H1 (cell line): ENCODE measurements at regions not wholly inside any gene's neighbourhood (a gene's known extent, or its start where the extent isn't known, plus 50 kb on each side); places are given as distances from the start of the nearest gene placed in this dataset.

Experiments
- CTCF ChIA-PET: fragments of 300-600 bp; sonication (Branson Sonifier 250); formaldehyde crosslinking; loops from one replicate; lab custom pipeline; 2021; ENCODE audit not compliant: partially characterized antibody; lab: Charles Lee
- POLR2A ChIA-PET: fragments of 300-600 bp; sonication (Branson Sonifier 250); formaldehyde crosslinking; loops from one replicate; lab custom pipeline; 2021; ENCODE audit warnings: inconsistent platforms; ENCODE audit not compliant: partially characterized antibody; lab: Charles Lee
- DNase-seq, 2 experiments: peaks; one replicate each; pipeline versions ENCODE4 v3.0.0 to v3.0.0-alpha.2; 2010 to 2022; ENCODE audit warnings: low spot score in 2 of 2, low read depth in 1 of 2, mixed read lengths in 1 of 2
- FAIRE-seq: peaks from 2 replicates; lab custom pipeline; 2011; peaks lifted over from hg19 to GRCh38; lab: Jason Lieb, UNC
- H2AFZ ChIP-seq: 2 replicates; pipeline ENCODE4 v1.8.1; 2012; ENCODE audit warnings: low read length, inconsistent platforms
- H2AK5ac ChIP-seq: 2 replicates; pipeline ENCODE4 v1.6.1; 2013; ENCODE audit warnings: low read depth, low read length
- H2BK120ac ChIP-seq: replicated peaks from 2 replicates; pipeline ENCODE3; 2013; ENCODE audit warnings: low read depth, low read length, inconsistent platforms
- H2BK12ac ChIP-seq: 2 replicates; pipeline ENCODE4 v1.6.1; 2013; ENCODE audit warnings: low read depth, low read length
- H2BK15ac ChIP-seq: 2 replicates; pipeline ENCODE4 v1.6.1; 2013; ENCODE audit warnings: low read length
- H2BK20ac ChIP-seq: 2 replicates; pipeline ENCODE4 v1.6.1; 2013; ENCODE audit warnings: low read length
- H2BK5ac ChIP-seq: 2 replicates; pipeline ENCODE4 v1.6.1; 2013; ENCODE audit warnings: low read depth, low read length
- H3K14ac ChIP-seq: 2 replicates; pipeline ENCODE4 v1.6.1; 2013; ENCODE audit warnings: inconsistent platforms; ENCODE audit not compliant: insufficient read length
- H3K18ac ChIP-seq: 2 replicates; pipeline ENCODE4 v1.6.1; 2013; ENCODE audit warnings: low read length; ENCODE audit errors: extremely low read depth
- H3K23ac ChIP-seq: 2 replicates; pipeline ENCODE4 v1.6.1; 2013; ENCODE audit warnings: inconsistent platforms; ENCODE audit not compliant: insufficient read length
- H3K23me2 ChIP-seq: 2 replicates; pipeline ENCODE4 v1.6.1; 2013; ENCODE audit warnings: low read depth, low read length
- H3K27ac ChIP-seq: 2 replicates; pipeline ENCODE4 v1.6.1; 2011; ENCODE audit warnings: low read depth, low read length, inconsistent platforms
- H3K27me3 ChIP-seq, 4 experiments: replicated peaks in 1 of 4; 1 replicate in 1 of 4; 2 replicates in 3 of 4; pipeline versions ENCODE4 v1.6.1 to v1.8.1; 2011 to 2013; ENCODE audit warnings: low read length in 3 of 4, mild to moderate bottlenecking in 3 of 4, inconsistent platforms in 2 of 4, mixed read lengths in 2 of 4, moderate library complexity in 1 of 4; ENCODE audit not compliant: control insufficient read depth in 3 of 4, insufficient read depth in 3 of 4; ENCODE audit errors: extremely low read depth in 1 of 4
- H3K36me3 ChIP-seq, 4 experiments: 2 replicates each; pipeline versions ENCODE4 v1.6.1 to v1.8.1; 2011 to 2013; ENCODE audit warnings: mild to moderate bottlenecking in 4 of 4, low read length in 3 of 4, moderate library complexity in 2 of 4, control low read depth in 1 of 4, inconsistent platforms in 1 of 4; ENCODE audit not compliant: insufficient read depth in 4 of 4, control insufficient read depth in 2 of 4
- H3K4ac ChIP-seq: replicated peaks from 2 replicates; pipeline ENCODE3; 2013; ENCODE audit warnings: low read length, low read depth, mixed read lengths, inconsistent platforms; ENCODE audit not compliant: insufficient read length
- H3K4me1 ChIP-seq, 4 experiments: replicated peaks in 1 of 4; 1 replicate in 1 of 4; 2 replicates in 3 of 4; pipeline versions ENCODE4 v1.6.1 to v1.8.1; 2011 to 2013; ENCODE audit warnings: low read length in 3 of 4, inconsistent platforms in 2 of 4, mixed read lengths in 1 of 4; ENCODE audit not compliant: insufficient read depth in 4 of 4, control insufficient read depth in 3 of 4
- H3K4me2 ChIP-seq, 2 experiments: 2 replicates each; pipeline versions ENCODE4 v1.6.1 to v1.8.1; 2011 to 2013; ENCODE audit warnings: low read depth in 2 of 2, low read length in 2 of 2, control low read depth in 1 of 2, inconsistent platforms in 1 of 2, mild to moderate bottlenecking in 1 of 2; ENCODE audit not compliant: insufficient read depth in 1 of 2
- H3K4me3 ChIP-seq, 4 experiments: fragments of 200-600, 300-600 bp in 1 of 4; sonication (generic), shearing (Covaris generic), sonication (Bioruptor Twin) in 1 of 4; 2 replicates each; pipeline versions ENCODE4 v1.5.1 to v1.8.1; 2011 to 2016; ENCODE audit warnings: low read length in 4 of 4, low read depth in 3 of 4, control low read depth in 2 of 4, inconsistent platforms in 2 of 4, mild to moderate bottlenecking in 2 of 4, mixed read lengths in 1 of 4, moderate library complexity in 1 of 4; ENCODE audit not compliant: insufficient read depth in 2 of 4; ENCODE audit errors: extremely low read depth in 1 of 4
- H3K56ac ChIP-seq: replicated peaks from 2 replicates; pipeline ENCODE3; 2013; ENCODE audit warnings: low read depth, mild to moderate bottlenecking, mixed read lengths, low read length, inconsistent platforms; ENCODE audit not compliant: insufficient read length
- H3K79me1 ChIP-seq: 2 replicates; pipeline ENCODE4 v1.6.1; 2013; ENCODE audit warnings: low read depth, low read length, control low read depth
- H3K79me2 ChIP-seq, 2 experiments: 2 replicates each; pipeline versions ENCODE4 v1.6.1 to v1.8.1; 2012 to 2013; ENCODE audit warnings: low read length in 2 of 2, mild to moderate bottlenecking in 2 of 2, inconsistent platforms in 1 of 2; ENCODE audit not compliant: insufficient read depth in 2 of 2, control insufficient read depth in 1 of 2
- H3K9ac ChIP-seq, 4 experiments: replicated peaks in 1 of 4; 1 replicate in 1 of 4; 2 replicates in 3 of 4; pipeline versions ENCODE4 v1.6.1 to v1.8.1; 2011 to 2013; ENCODE audit warnings: low read depth in 3 of 4, low read length in 3 of 4, control low read depth in 2 of 4, mild to moderate bottlenecking in 2 of 4, moderate library complexity in 2 of 4, inconsistent platforms in 1 of 4; ENCODE audit errors: extremely low read depth in 1 of 4
- H3K9me3 ChIP-seq, 2 experiments: 2 replicates each; pipeline versions ENCODE4 v1.6.1 to v1.8.1; 2012 to 2013; ENCODE audit warnings: mild to moderate bottlenecking in 2 of 2, moderate library complexity in 2 of 2, control low read depth in 1 of 2, inconsistent platforms in 1 of 2, low read depth in 1 of 2, low read length in 1 of 2, mixed read lengths in 1 of 2; ENCODE audit not compliant: insufficient read depth in 2 of 2
- H4K20me1 ChIP-seq, 2 experiments: replicated peaks in 1 of 2; 2 replicates each; pipeline versions ENCODE3 to v1.8.1; 2011 to 2013; ENCODE audit warnings: inconsistent platforms in 2 of 2, low read length in 2 of 2, mild to moderate bottlenecking in 1 of 2; ENCODE audit not compliant: insufficient read depth in 2 of 2, control insufficient read depth in 1 of 2
- H4K5ac ChIP-seq: 2 replicates; pipeline ENCODE4 v1.6.1; 2013; ENCODE audit warnings: low read length, low read depth, mixed read lengths, inconsistent platforms; ENCODE audit not compliant: insufficient read length
- H4K8ac ChIP-seq: 2 replicates; pipeline ENCODE4 v1.8.0; 2013; ENCODE audit warnings: mild to moderate bottlenecking, moderate library complexity, low read length, inconsistent platforms; ENCODE audit not compliant: insufficient read depth; ENCODE audit errors: extremely low read depth
- H4K91ac ChIP-seq: replicated peaks from 2 replicates; pipeline ENCODE3; 2013; ENCODE audit warnings: low read length, mixed read lengths, inconsistent platforms; ENCODE audit not compliant: insufficient read length
- CEBPB ChIP-seq: IDR thresholded peaks from 2 replicates; pipeline ENCODE4 v1.6.1; 2012; ENCODE audit warnings: low read depth, low read length
- CHD1 ChIP-seq: IDR thresholded peaks from 2 replicates; pipeline ENCODE4 v1.6.1; 2012; ENCODE audit warnings: low read depth, low read length, improper control_type of control experiment
- EZH2 ChIP-seq: fragments of 200-600 bp; sonication (generic); IDR thresholded peaks from 2 replicates; pipeline ENCODE4 v1.7.1; 2012; ENCODE audit warnings: low read depth, mild to moderate bottlenecking, moderate library complexity, low read length, inconsistent platforms; ENCODE audit not compliant: severe bottlenecking
- GABPA ChIP-seq: IDR thresholded peaks from 2 replicates; pipeline ENCODE4 v1.6.1; 2011; ENCODE audit warnings: mild to moderate bottlenecking, low read length, moderate library complexity, borderline replicate concordance; ENCODE audit not compliant: insufficient read depth
- GTF2F1 ChIP-seq: IDR thresholded peaks from 2 replicates; pipeline ENCODE4 v1.6.1; 2012; ENCODE audit warnings: low read depth, low read length, improper control_type of control experiment, borderline replicate concordance
- JUND ChIP-seq: IDR thresholded peaks from 2 replicates; pipeline ENCODE4 v1.6.1; 2011; ENCODE audit warnings: mild to moderate bottlenecking, improper control_type of control experiment, low read length
- MAX ChIP-seq: IDR thresholded peaks from 2 replicates; pipeline ENCODE4 v1.6.1; 2012; ENCODE audit warnings: inconsistent platforms
- NANOG ChIP-seq: IDR thresholded peaks from 2 replicates; pipeline ENCODE4 v1.6.1; 2011; ENCODE audit warnings: low read length, low read depth, mild to moderate bottlenecking, inconsistent platforms; ENCODE audit not compliant: insufficient read depth, poor library complexity, severe bottlenecking
- NRF1 ChIP-seq: IDR thresholded peaks from 2 replicates; pipeline ENCODE4 v1.6.1; 2011; ENCODE audit warnings: mild to moderate bottlenecking, low read depth, low read length, improper control_type of control experiment
- RNF2 ChIP-seq: fragments of 200-900, 300-1000 bp; sonication (generic); IDR thresholded peaks from 2 replicates; pipeline ENCODE4 v1.7.1; 2016; ENCODE audit warnings: borderline replicate concordance, low read depth, mild to moderate bottlenecking, antibody characterized with exemption, low read length; ENCODE audit not compliant: poor library complexity, severe bottlenecking; ENCODE audit errors: missing control alignments
- SIN3A ChIP-seq, 2 experiments: IDR thresholded peaks in 1 of 2; conservative IDR thresholded peaks in 1 of 2; 2 replicates each; pipeline ENCODE4 v1.6.1; 2011 to 2012; ENCODE audit warnings: low read length in 2 of 2, improper control_type of control experiment in 1 of 2, low read depth in 1 of 2, mild to moderate bottlenecking in 1 of 2
- SP1 ChIP-seq: IDR thresholded peaks from 2 replicates; pipeline ENCODE4 v1.6.1; 2011; ENCODE audit warnings: low read depth, low read length
- TBP ChIP-seq: IDR thresholded peaks from 2 replicates; pipeline ENCODE4 v1.6.1; 2011; ENCODE audit warnings: low read depth, low read length, improper control_type of control experiment
- ZNF274 ChIP-seq: IDR thresholded peaks from 2 replicates; pipeline ENCODE4 v1.7.0; 2012; ENCODE audit warnings: low read length, borderline replicate concordance; ENCODE audit errors: extremely low read depth
- WGBS, 2 experiments: shearing (Covaris generic) in 1 of 2; methylation state at CpG; one replicate each; pipeline versions ENCODE4 v1.1.6 to v1.1.7; 2013 to 2015; ENCODE audit warnings: low lambda C conversion rate in 2 of 2, mixed read lengths in 2 of 2, inconsistent platforms in 1 of 2, low coverage in 1 of 2, missing lambda C conversion rate in 1 of 2; ENCODE audit not compliant: insufficient replicate concordance in 2 of 2, insufficient coverage in 1 of 2, insufficient read length in 1 of 2; ENCODE audit errors: extremely low coverage in 1 of 2, missing lambda C conversion rate in 1 of 2; 5-methylcytosine and 5-hydroxymethylcytosine counted together

DNA sequence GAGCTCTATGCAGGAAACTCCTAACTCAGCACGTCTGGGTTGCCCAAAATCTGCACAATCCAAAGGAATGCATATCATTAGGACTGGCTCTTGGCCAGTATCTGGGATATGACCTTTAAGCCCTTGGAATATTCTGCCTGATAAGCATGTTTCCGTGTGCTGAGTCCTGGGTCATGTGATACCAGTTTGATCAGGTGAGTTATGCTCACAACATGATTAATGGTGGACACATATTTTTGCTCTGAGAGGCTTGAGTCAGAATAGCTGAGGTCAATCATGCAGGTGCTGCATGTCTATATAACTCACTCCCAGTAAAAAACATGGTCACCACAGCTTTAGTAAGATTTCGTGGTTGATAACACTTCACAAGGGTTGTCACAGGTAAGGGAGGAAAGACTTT, 408.8 kb downstream of the YTHDC2 start:
- no peak overlapping the region for H3K18ac ChIP-seq
- no peak overlapping the region for H3K4ac ChIP-seq
- no peak overlapping the region for H2AK5ac ChIP-seq
- H3K36me3 ChIP-seq: no peaks in the 10 kb centered on the region
- H3K79me1 ChIP-seq: no peaks in the 10 kb centered on the region
- H3K27ac ChIP-seq: no peak overlapping the region
- H4K91ac ChIP-seq: no peak overlapping the region
- ChIA-PET POLR2A (no interaction called here), CTCF (interaction anchor here (0.8 to 1.7 kb wide), 2 partner anchors 116 to 243 kb away, joined by 3 to 4 read pairs; no protein-coding TSS in a partner anchor)
- no peak overlapping the region for H3K23ac ChIP-seq
- H2BK5ac ChIP-seq: no peak overlapping the region
- H2BK120ac ChIP-seq: no peak overlapping the region
- no peak overlapping the region for H3K14ac ChIP-seq
- no peak overlapping the region for H2AFZ ChIP-seq
- no peak overlapping the region for H2BK12ac ChIP-seq
- DNase-seq (no peak), FAIRE-seq (no peak)
- no peak overlapping the region for H3K56ac ChIP-seq
- H2BK15ac ChIP-seq: no peak overlapping the region
- WGBS, 2 experiments: 73% methylated on average over 3 of the region's 3 CpGs; no CpG with 5 or more reads in 1 of the 2 experiments
- TF ChIP-seq MAX (no peak), EZH2 (no peak), NANOG (no peak), CHD1 (no peak), GABPA (no peak), SP1 (no peak), JUND (no peak), SIN3A (conservative IDR thresholded peaks at IDR 0.05 in 1 of 2, IDR thresholded peaks at IDR 0.05 in 1 of 2; ENCODE audit: low read depth in 1 of 2, low read length in 2 of 2) (no peak), TBP (no peak), NRF1 (no peak), ZNF274 (no peak), GTF2F1 (no peak), CEBPB (no peak), RNF2 (no peak)
- H3K23me2 ChIP-seq: no peaks in the 10 kb centered on the region
- no peak overlapping the region for H3K9ac ChIP-seq
- no peak overlapping the region for H2BK20ac ChIP-seq
- no peak overlapping the region for H3K4me3 ChIP-seq
- no peaks in the 10 kb centered on the region for H4K20me1 ChIP-seq
- no peak overlapping the region for H4K8ac ChIP-seq
- no peaks in the 10 kb centered on the region for H3K79me2 ChIP-seq
- H3K4me2 ChIP-seq: no peak overlapping the region
- H3K9me3 ChIP-seq: no peaks in the 10 kb centered on the region
- H3K4me1 ChIP-seq: no peaks in the 10 kb centered on the region
- H3K27me3 ChIP-seq: no peaks in the 10 kb centered on the region
- no peak overlapping the region for H4K5ac ChIP-seq
